OCI-LY1 (cell line): ENCODE measurements at regions not wholly inside any gene's neighbourhood (a gene's known extent, or its start where the extent isn't known, plus 50 kb on each side); places are given as distances from the start of the nearest gene placed in this dataset.
A peak's percentile ranks its signal among the peaks of the same experiment; 100 is the strongest.

Source experiments
- H2AFZ ChIP-seq: fragments of 200-600 bp; sonication (generic), shearing (Covaris generic); 2 replicates; pipeline ENCODE4 v1.6.0; 2014; ENCODE audit warnings: antibody characterized with exemption, mild to moderate bottlenecking, low read length
- H3F3A ChIP-seq: fragments of 200-600 bp; sonication (generic), shearing (Covaris generic); 2 replicates; pipeline ENCODE4 v1.6.0; 2014; ENCODE audit warnings: mild to moderate bottlenecking, antibody characterized with exemption, low read length, moderate library complexity; ENCODE audit not compliant: insufficient read depth
- H3K27ac ChIP-seq: fragments of 200-600 bp; sonication (generic); 2 replicates; pipeline ENCODE4 v1.5.1; 2014; ENCODE audit warnings: low read length, mixed run types, mild to moderate bottlenecking, low read depth; ENCODE audit not compliant: poor library complexity, severe bottlenecking
- H3K27me3 ChIP-seq: fragments of 200-600 bp; sonication (generic); 2 replicates; pipeline ENCODE4 v1.6.0; 2014; ENCODE audit warnings: antibody characterized with exemption, mild to moderate bottlenecking, low read length, moderate library complexity; ENCODE audit not compliant: insufficient read depth
- H3K36me3 ChIP-seq: fragments of 200-600 bp; sonication (generic); 2 replicates; pipeline ENCODE4 v1.6.1; 2014; ENCODE audit warnings: mild to moderate bottlenecking, antibody characterized with exemption, low read length, moderate library complexity, mixed read lengths; ENCODE audit not compliant: insufficient read depth
- H3K4me1 ChIP-seq: fragments of 200-600 bp; sonication (generic); 2 replicates; pipeline ENCODE4 v1.5.1; 2014; ENCODE audit warnings: mild to moderate bottlenecking, low read length, moderate library complexity; ENCODE audit not compliant: insufficient read depth, severe bottlenecking
- H3K4me2 ChIP-seq: fragments of 200-600 bp; sonication (generic), shearing (Covaris generic); 2 replicates; pipeline ENCODE4 v1.6.1; 2014; ENCODE audit warnings: low read length
- H3K4me3 ChIP-seq: fragments of 200-600 bp; sonication (generic); 2 replicates; pipeline ENCODE4 v1.5.1; 2014; ENCODE audit warnings: low read length, low read depth, mild to moderate bottlenecking, mixed read lengths; ENCODE audit not compliant: poor library complexity, severe bottlenecking
- H3K79me2 ChIP-seq: fragments of 200-600 bp; shearing (Covaris generic); 2 replicates; pipeline ENCODE4 v1.6.1; 2016; ENCODE audit warnings: mixed run types, low read length, mixed read lengths; ENCODE audit not compliant: insufficient read depth
- H3K9ac ChIP-seq: fragments of 200-600 bp; sonication (generic), shearing (Covaris generic); 2 replicates; pipeline ENCODE4 v1.6.1; 2014; ENCODE audit warnings: mild to moderate bottlenecking, low read length, mixed read lengths
- H3K9me2 ChIP-seq: fragments of 200-600 bp; sonication (generic), shearing (Covaris generic); 2 replicates; pipeline ENCODE4 v1.6.1; 2014; ENCODE audit warnings: low read depth, mild to moderate bottlenecking, low read length, mixed read lengths
- H3K9me3 ChIP-seq: fragments of 200-600 bp; shearing (Covaris generic); 2 replicates; pipeline ENCODE4 v1.6.1; 2014; ENCODE audit warnings: low read length, mixed read lengths
- H4K20me1 ChIP-seq: fragments of 200-600 bp; sonication (generic), shearing (Covaris generic); 2 replicates; pipeline ENCODE4 v1.6.0; 2016; ENCODE audit warnings: mild to moderate bottlenecking, low read length; ENCODE audit not compliant: insufficient read depth
- CTCF ChIP-seq: fragments of 200-600 bp; sonication (generic), shearing (Covaris generic); IDR thresholded peaks from 2 replicates; pipeline ENCODE4 v1.5.1; 2017; ENCODE audit warnings: mild to moderate bottlenecking, antibody characterized with exemption, low read length, moderate library complexity, mixed read lengths
- EZH2 ChIP-seq: fragments of 200-600 bp; sonication (generic), shearing (Covaris generic); IDR thresholded peaks from 2 replicates; pipeline ENCODE4 v1.8.0; 2017; ENCODE audit warnings: borderline replicate concordance, mixed run types, mild to moderate bottlenecking, antibody characterized with exemption, low read length, moderate library complexity, mixed read lengths

- no peaks in the 10 kb centered on the region for H3K4me1 ChIP-seq
- H3K36me3 ChIP-seq: no peaks in the 10 kb centered on the region
- no peaks in the 10 kb centered on the region for H3K79me2 ChIP-seq
- H4K20me1 ChIP-seq: no peaks in the 10 kb centered on the region
- no peaks in the 10 kb centered on the region for H3F3A ChIP-seq
- no peaks in the 10 kb centered on the region for H3K9me2 ChIP-seq
- no peaks in the 10 kb centered on the region for H3K9me3 ChIP-seq
- no peak overlapping the region for H3K4me2 ChIP-seq
- no peak overlapping the region for H2AFZ ChIP-seq
- H3K27me3 ChIP-seq: no peaks in the 10 kb centered on the region; the same call in 1 of the 2 replicates
- TF ChIP-seq EZH2 (no peak), CTCF (no peak)
- H3K9ac ChIP-seq: no peak overlapping the region
- H3K27ac ChIP-seq: no peak overlapping the region
- H3K4me3 ChIP-seq: no peak overlapping the region
These were observed 64.0 kb upstream of the LRRC1 start for GRCh38 chr6:53730767-53731166.

GRCh38 chr6:53728570-53729194 lies 63.1 kb upstream of the KLHL31 start:
- Histone ChIP-seq H3K36me3 (no peaks in the 10 kb centered on the region), H3K9me2 (no peaks in the 10 kb centered on the region), H3K27ac (no peak overlapping the region), H3K4me3 (no peak overlapping the region), H4K20me1 (no peaks in the 10 kb centered on the region), H3K27me3 (no peaks in the 10 kb centered on the region; the same call in 1 of the 2 replicates), H3K4me2 (no peak overlapping the region), H3K9ac (no peak overlapping the region), H2AFZ (no peak overlapping the region), H3F3A (no peaks in the 10 kb centered on the region), H3K4me1 (no peaks in the 10 kb centered on the region), H3K79me2 (no peaks in the 10 kb centered on the region), H3K9me3 (no peaks in the 10 kb centered on the region)
- no peak for TF ChIP-seq EZH2
- TF ChIP-seq CTCF: peak; percentile 90

GRCh38 chr6:53727748-53728147 lies 62.2 kb upstream of the KLHL31 start:
- H3K4me3 ChIP-seq: no peak overlapping the region
- H3K4me2 ChIP-seq: no peak overlapping the region
- H3K27ac ChIP-seq: no peak overlapping the region
- no peaks in the 10 kb centered on the region for H3K36me3 ChIP-seq
- H2AFZ ChIP-seq: no peak overlapping the region
- no peak for TF ChIP-seq CTCF
- no peaks in the 10 kb centered on the region for H3K9me3 ChIP-seq
- H3K4me1 ChIP-seq: no peaks in the 10 kb centered on the region
- H3K79me2 ChIP-seq: no peaks in the 10 kb centered on the region
- no peaks in the 10 kb centered on the region for H4K20me1 ChIP-seq
- no peaks in the 10 kb centered on the region; the same call in 1 of the 2 replicates for H3K27me3 ChIP-seq
- H3F3A ChIP-seq: no peaks in the 10 kb centered on the region
- H3K9ac ChIP-seq: no peak overlapping the region
- no peaks in the 10 kb centered on the region for H3K9me2 ChIP-seq
